ENCODE measurements at regions not wholly inside any gene's neighbourhood (a gene's known extent, or its start where the extent isn't known, plus 50 kb on each side); places are given as distances from the start of the nearest gene placed in this dataset.

DNA sequence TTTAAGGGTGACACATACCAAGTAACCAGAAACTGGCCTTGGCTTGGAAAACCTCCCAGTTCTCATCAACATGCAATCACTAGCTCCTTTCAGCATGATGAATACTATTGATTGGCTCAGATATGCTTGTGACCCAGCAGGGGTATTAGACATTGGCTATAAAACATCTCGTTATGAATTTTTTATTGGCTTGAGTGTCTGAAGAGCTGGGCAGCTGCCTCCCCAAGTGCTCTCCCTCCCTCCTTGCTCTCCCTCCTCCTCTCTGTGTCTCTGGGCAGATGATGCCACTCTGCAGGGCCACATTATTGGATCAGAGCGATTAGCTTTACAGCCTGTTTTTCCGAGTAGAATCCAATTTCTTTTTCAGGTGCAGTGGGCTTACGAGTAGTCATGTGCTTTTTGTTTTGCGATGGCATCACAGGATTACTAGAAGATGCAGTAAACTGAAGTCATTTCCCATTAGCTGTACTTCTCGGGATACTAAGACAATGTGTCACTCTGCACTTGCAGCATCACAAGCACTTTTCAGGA is 79.3 kb upstream of the ATF3 start (continued):
- TF ChIP-seq PHF8 (IDR thresholded peaks at IDR 0.05; ENCODE audit: borderline replicate concordance, low read depth) (no peak), HOXB5 (CRISPR knock-in tag; IDR thresholded peaks at IDR 0.05) (no peak), ZFP36 (IDR thresholded peaks at IDR 0.05; ENCODE audit: borderline replicate concordance, partially characterized antibody) (no peak), CBX8 (IDR thresholded peaks at IDR 0.05) (no peak)
- TF ChIP-seq, protein P1, sequence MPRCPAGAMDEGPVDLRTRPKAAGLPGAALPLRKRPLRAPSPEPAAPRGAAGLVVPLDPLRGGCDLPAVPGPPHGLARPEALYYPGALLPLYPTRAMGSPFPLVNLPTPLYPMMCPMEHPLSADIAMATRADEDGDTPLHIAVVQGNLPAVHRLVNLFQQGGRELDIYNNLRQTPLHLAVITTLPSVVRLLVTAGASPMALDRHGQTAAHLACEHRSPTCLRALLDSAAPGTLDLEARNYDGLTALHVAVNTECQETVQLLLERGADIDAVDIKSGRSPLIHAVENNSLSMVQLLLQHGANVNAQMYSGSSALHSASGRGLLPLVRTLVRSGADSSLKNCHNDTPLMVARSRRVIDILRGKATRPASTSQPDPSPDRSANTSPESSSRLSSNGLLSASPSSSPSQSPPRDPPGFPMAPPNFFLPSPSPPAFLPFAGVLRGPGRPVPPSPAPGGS (IDR thresholded peaks at IDR 0.05) = no peak

DNA sequence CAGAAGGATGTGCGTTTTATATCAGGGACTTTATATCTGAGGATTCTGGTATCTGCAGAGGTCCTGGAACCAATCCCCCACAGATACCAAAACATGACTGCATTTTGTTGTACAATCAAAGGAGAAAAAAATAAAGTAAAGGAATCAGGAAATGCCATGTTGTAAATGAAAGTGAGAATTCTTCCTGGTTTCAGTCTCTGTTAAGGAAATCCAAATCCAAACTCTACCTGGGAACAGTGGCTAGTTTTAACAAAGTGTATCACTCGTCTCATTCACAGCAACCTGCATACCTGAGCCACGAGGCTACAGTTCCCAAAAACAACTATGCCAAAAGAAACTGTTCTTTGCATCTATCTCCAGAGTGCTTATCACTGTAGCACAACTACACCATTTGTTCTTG is 77.3 kb upstream of the ATF3 start:
- FAIRE-seq (no peak), ATAC-seq (no peak), DNase-seq (ENCODE audit: low read depth in 1 of 2, low spot score in 1 of 2) (no peak)
- H3K4me3 ChIP-seq = no peak overlapping the region
- TF ChIP-seq TP53 (CRISPR knock-in tag; IDR thresholded peaks at IDR 0.05) = no peak
- TF ChIP-seq, protein P2, sequence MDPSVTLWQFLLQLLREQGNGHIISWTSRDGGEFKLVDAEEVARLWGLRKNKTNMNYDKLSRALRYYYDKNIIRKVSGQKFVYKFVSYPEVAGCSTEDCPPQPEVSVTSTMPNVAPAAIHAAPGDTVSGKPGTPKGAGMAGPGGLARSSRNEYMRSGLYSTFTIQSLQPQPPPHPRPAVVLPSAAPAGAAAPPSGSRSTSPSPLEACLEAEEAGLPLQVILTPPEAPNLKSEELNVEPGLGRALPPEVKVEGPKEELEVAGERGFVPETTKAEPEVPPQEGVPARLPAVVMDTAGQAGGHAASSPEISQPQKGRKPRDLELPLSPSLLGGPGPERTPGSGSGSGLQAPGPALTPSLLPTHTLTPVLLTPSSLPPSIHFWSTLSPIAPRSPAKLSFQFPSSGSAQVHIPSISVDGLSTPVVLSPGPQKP (IDR thresholded peaks at IDR 0.05; ENCODE audit: low read depth, low read length) = no peak
- ChIA-PET POLR2A (no interaction called here), CTCF (interaction anchor here (1.4 kb wide), 1 partner anchor 21 kb away, joined by 3 read pairs; no protein-coding TSS in a partner anchor)
- no peaks in the 10 kb centered on the region for H3K4me1 ChIP-seq
- H3K4me2 ChIP-seq = no peak overlapping the region
- WGBS (ENCODE audit: missing lambda C conversion rate) = 45% methylated on average over 3 of the region's 3 CpGs
- no peak overlapping the region for H3K27ac ChIP-seq
- H3K9me3 ChIP-seq = peaks cover 2% of the 10 kb centered on the region; the same call in 2 of the 3 replicates

DNA sequence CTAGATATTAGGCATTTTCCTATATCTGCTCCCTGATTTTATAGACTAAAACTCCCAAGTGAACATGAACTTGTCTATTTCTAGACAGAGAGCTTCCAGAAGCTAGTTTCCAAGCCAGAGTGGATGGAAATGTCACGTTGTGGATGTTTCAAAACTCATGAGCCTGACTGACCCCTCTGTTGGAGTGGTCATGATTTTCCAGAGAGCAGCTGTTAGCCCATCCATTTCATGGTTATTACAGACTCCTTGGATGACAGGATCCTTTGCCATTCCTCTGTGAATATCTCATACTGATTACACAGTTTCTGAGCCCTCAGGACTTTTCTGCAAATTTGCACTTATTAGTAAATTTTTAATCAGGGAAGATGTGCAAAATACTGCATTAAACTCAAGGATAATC is 76.8 kb upstream of the ATF3 start:
- no peak for TF ChIP-seq RFX5 (IDR thresholded peaks at IDR 0.05)
- ChIA-PET POLR2A (no interaction called here), CTCF (interaction anchor here (1.4 kb wide), 1 partner anchor 21 kb away, joined by 3 read pairs; no protein-coding TSS in a partner anchor)
- no peak for ATAC-seq
- Histone ChIP-seq H3K9me3 (peaks cover 7% of the 10 kb centered on the region; the same call in 2 of the 3 replicates), H3K4me2 (no peak overlapping the region), H3K4me3 (no peak overlapping the region), H3K4me1 (no peaks in the 10 kb centered on the region), H3K27ac (no peak overlapping the region)
- no peak for DNase-seq (ENCODE audit: low read depth in 1 of 2, low spot score in 1 of 2)
- WGBS (ENCODE audit: missing lambda C conversion rate) = 55% methylated on average over 1 of the region's 1 CpG
- no peak for FAIRE-seq

DNA sequence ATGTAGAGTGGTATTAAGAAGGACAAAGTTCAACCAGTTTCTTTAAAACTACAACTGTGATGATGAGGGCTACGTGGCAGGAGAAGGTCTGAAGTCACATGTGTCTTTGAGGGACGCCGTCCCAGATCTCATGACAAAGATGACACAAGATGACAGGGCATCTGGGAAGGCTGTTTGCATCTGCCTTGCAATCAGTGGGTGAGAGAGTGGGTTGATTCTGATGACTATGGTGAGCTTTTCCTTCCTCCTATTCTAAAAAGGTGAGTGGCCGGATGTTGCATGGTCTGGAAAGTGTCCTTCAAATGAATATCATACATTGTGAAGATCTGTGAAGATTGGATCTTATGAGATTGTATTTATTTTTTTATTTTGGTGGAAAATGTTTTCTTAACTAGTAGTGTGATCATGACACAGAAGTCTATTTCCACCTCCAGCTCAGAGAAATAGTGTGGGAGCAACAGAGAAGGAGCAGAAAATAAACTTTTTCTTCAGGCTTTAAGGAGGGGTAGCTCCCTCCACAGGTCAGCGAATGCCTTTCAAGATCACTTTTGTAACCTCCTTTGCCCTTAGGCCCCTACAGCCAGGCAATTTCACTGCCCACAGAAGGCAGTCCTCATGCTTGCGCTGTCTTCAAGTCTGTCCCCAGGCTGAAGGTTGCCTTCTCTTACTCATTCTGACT is 76.0 kb upstream of the ATF3 start:
- FAIRE-seq (no peak), ATAC-seq (no peak), DNase-seq (ENCODE audit: low read depth in 1 of 2, low spot score in 1 of 2) (no peak)
- 85% methylated on average over 6 of the region's 6 CpGs for WGBS (ENCODE audit: missing lambda C conversion rate)
- H3K4me2 ChIP-seq = no peak overlapping the region
- peaks cover 15% of the 10 kb centered on the region; the same call in 2 of the 3 replicates for H3K9me3 ChIP-seq
- TF ChIP-seq CEBPB (IDR thresholded peaks at IDR 0.05) (no peak), SREBF2 (IDR thresholded peaks at IDR 0.05) (no peak), FOSL2 (IDR thresholded peaks at IDR 0.05) (no peak), FOSL2 (CRISPR knock-in tag; IDR thresholded peaks at IDR 0.05) (no peak), HEYL (CRISPR knock-in tag; IDR thresholded peaks at IDR 0.05) (no peak)
- TF ChIP-seq, protein P2 (IDR thresholded peaks at IDR 0.05; ENCODE audit: low read depth, low read length) = no peak
- TF ChIP-seq, protein P3, sequence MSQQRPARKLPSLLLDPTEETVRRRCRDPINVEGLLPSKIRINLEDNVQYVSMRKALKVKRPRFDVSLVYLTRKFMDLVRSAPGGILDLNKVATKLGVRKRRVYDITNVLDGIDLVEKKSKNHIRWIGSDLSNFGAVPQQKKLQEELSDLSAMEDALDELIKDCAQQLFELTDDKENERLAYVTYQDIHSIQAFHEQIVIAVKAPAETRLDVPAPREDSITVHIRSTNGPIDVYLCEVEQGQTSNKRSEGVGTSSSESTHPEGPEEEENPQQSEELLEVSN (IDR thresholded peaks at IDR 0.05; ENCODE audit: borderline replicate concordance, low read depth) = no peak
- TF ChIP-seq, protein P4, sequence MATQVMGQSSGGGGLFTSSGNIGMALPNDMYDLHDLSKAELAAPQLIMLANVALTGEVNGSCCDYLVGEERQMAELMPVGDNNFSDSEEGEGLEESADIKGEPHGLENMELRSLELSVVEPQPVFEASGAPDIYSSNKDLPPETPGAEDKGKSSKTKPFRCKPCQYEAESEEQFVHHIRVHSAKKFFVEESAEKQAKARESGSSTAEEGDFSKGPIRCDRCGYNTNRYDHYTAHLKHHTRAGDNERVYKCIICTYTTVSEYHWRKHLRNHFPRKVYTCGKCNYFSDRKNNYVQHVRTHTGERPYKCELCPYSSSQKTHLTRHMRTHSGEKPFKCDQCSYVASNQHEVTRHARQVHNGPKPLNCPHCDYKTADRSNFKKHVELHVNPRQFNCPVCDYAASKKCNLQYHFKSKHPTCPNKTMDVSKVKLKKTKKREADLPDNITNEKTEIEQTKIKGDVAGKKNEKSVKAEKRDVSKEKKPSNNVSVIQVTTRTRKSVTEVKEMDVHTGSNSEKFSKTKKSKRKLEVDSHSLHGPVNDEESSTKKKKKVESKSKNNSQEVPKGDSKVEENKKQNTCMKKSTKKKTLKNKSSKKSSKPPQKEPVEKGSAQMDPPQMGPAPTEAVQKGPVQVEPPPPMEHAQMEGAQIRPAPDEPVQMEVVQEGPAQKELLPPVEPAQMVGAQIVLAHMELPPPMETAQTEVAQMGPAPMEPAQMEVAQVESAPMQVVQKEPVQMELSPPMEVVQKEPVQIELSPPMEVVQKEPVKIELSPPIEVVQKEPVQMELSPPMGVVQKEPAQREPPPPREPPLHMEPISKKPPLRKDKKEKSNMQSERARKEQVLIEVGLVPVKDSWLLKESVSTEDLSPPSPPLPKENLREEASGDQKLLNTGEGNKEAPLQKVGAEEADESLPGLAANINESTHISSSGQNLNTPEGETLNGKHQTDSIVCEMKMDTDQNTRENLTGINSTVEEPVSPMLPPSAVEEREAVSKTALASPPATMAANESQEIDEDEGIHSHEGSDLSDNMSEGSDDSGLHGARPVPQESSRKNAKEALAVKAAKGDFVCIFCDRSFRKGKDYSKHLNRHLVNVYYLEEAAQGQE (IDR thresholded peaks at IDR 0.05) = no peak
- TF ChIP-seq, protein P5, sequence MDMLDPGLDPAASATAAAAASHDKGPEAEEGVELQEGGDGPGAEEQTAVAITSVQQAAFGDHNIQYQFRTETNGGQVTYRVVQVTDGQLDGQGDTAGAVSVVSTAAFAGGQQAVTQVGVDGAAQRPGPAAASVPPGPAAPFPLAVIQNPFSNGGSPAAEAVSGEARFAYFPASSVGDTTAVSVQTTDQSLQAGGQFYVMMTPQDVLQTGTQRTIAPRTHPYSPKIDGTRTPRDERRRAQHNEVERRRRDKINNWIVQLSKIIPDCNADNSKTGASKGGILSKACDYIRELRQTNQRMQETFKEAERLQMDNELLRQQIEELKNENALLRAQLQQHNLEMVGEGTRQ (IDR thresholded peaks at IDR 0.05) = no peak
- H3K4me1 ChIP-seq = no peaks in the 10 kb centered on the region
- H3K27ac ChIP-seq = no peak overlapping the region
- ChIA-PET POLR2A (no interaction called here), CTCF (interaction anchor here (0.8 to 1.4 kb wide), 3 partner anchors 9 to 20 kb away, joined by 3 to 4 read pairs (median 3); no protein-coding TSS in a partner anchor)
- no peak overlapping the region for H3K4me3 ChIP-seq

All from A549 (cell line).